B cell (primary cell): ENCODE measurements at regions not wholly inside any gene's neighbourhood (a gene's known extent, or its start where the extent isn't known, plus 50 kb on each side); places are given as distances from the start of the nearest gene placed in this dataset.

Experiments used
- ATAC-seq: fragments of 200-7000 bp; cut with Tn5 transposase; one replicate; pipeline ENCODE4 v1.10.0; 2021; ENCODE audit warnings: low read depth, mild to moderate bottlenecking, moderate number of reproducible peaks, moderate library complexity
- CTCF ChIA-PET: fragments of 350-600 bp; sonication (Branson Sonifier 250); formaldehyde crosslinking; loops from one replicate; lab custom pipeline; 2021; ENCODE audit warnings: antibody characterized with exemption, inconsistent platforms; lab: Charles Lee
- POLR2A ChIA-PET: fragments of 350-600 bp; sonication (Branson Sonifier 250); formaldehyde crosslinking; loops from one replicate; lab custom pipeline; 2021; ENCODE audit warnings: antibody characterized with exemption; lab: Charles Lee
- DNase-seq: peaks from one replicate; pipeline ENCODE4 v3.0.0; 2013
- H2AFZ ChIP-seq: 2 replicates; pipeline ENCODE4 v1.6.1; 2012; ENCODE audit warnings: mild to moderate bottlenecking, low read depth, low read length; ENCODE audit not compliant: insufficient read depth, poor library complexity, severe bottlenecking
- H3K27ac ChIP-seq, 2 donors: 1 replicate in 1 of 2; 2 replicates in 1 of 2; pipeline ENCODE4 v1.5.1; 2012 to 2013; ENCODE audit warnings: low read length in 2 of 2, mild to moderate bottlenecking in 2 of 2, moderate library complexity in 1 of 2
- H3K27me3 ChIP-seq, 4 experiments: fragments of 200-600 bp in 1 of 4; sonication (generic) in 1 of 4; replicated peaks in 1 of 4; 1 replicate in 2 of 4; 2 replicates in 2 of 4; pipeline versions ENCODE4 v1.6.1 to v1.7.0; 2013 to 2016; ENCODE audit warnings: low read length in 3 of 4, mild to moderate bottlenecking in 2 of 4, mixed read lengths in 1 of 4, moderate library complexity in 1 of 4; ENCODE audit not compliant: insufficient read depth in 4 of 4, control insufficient read depth in 3 of 4; ENCODE audit errors: control extremely low read depth in 1 of 4
- H3K36me3 ChIP-seq, 2 experiments: replicated peaks in 1 of 2; 1 replicate in 1 of 2; 2 replicates in 1 of 2; pipeline versions ENCODE4 v1.6.1 to v1.7.1; 2013; ENCODE audit warnings: low read length in 1 of 2; ENCODE audit not compliant: insufficient read depth in 2 of 2, control insufficient read depth in 1 of 2; ENCODE audit errors: control extremely low read depth in 1 of 2, extremely low read depth in 1 of 2
- H3K4me1 ChIP-seq, 2 donors: fragments of 200-600 bp in 1 of 2; sonication (generic) in 1 of 2; 1 replicate in 1 of 2; 2 replicates in 1 of 2; pipeline versions ENCODE4 v1.5.1 to v1.6.1; 2013 to 2017; ENCODE audit warnings: low read length in 2 of 2; ENCODE audit not compliant: control insufficient read depth in 2 of 2, insufficient read depth in 2 of 2
- H3K4me2 ChIP-seq: replicated peaks from 2 replicates; pipeline ENCODE3; 2012; ENCODE audit warnings: mild to moderate bottlenecking, low read depth, low read length; ENCODE audit not compliant: poor library complexity, severe bottlenecking
- H3K4me3 ChIP-seq, 5 experiments: fragments of 200-600 bp in 1 of 5; sonication (generic) in 1 of 5; 1 replicate in 3 of 5; 2 replicates in 2 of 5; pipeline versions ENCODE4 v1.5.1 to v1.7.0; 2011 to 2016; ENCODE audit warnings: low read length in 4 of 5, mild to moderate bottlenecking in 4 of 5, low read depth in 2 of 5, control low read depth in 1 of 5, moderate library complexity in 1 of 5; ENCODE audit not compliant: insufficient read depth in 1 of 5; ENCODE audit errors: control extremely low read depth in 1 of 5, extremely low read depth in 1 of 5
- H3K79me2 ChIP-seq: fragments of 200-600 bp; sonication (generic); one replicate; pipeline ENCODE4 v1.6.0; 2016; ENCODE audit warnings: low read length; ENCODE audit not compliant: control insufficient read depth, insufficient read depth
- H3K9ac ChIP-seq: fragments of 200-600 bp; sonication (generic); 2 replicates; pipeline ENCODE4 v1.6.1; 2017; ENCODE audit warnings: mild to moderate bottlenecking, low read length, moderate library complexity
- H3K9me3 ChIP-seq, 3 donors: one replicate each; pipeline versions ENCODE4 v1.6.1 to v1.7.1; 2013; ENCODE audit warnings: low read length in 2 of 3; ENCODE audit not compliant: control insufficient read depth in 2 of 3, insufficient read depth in 1 of 3; ENCODE audit errors: control extremely low read depth in 1 of 3
- H4K20me1 ChIP-seq: 2 replicates; pipeline ENCODE4 v1.6.0; 2012; ENCODE audit warnings: mild to moderate bottlenecking, low read length; ENCODE audit not compliant: insufficient read depth, control insufficient read depth, poor library complexity, severe bottlenecking
- H3K27ac Mint-ChIP-seq: one replicate; pipeline ENCODE4 v1.8.0; 2021; ENCODE audit warnings: mixed read lengths
- H3K27me3 Mint-ChIP-seq: one replicate; pipeline ENCODE4 v1.8.0; 2021; ENCODE audit warnings: mixed read lengths
- H3K4me1 Mint-ChIP-seq: one replicate; pipeline ENCODE4 v1.8.0; 2021; ENCODE audit warnings: mixed read lengths
- H3K4me3 Mint-ChIP-seq: one replicate; pipeline ENCODE4 v1.8.0; 2021; ENCODE audit warnings: mixed read lengths
- H3K9me3 Mint-ChIP-seq: one replicate; pipeline ENCODE4 v1.8.0; 2022; ENCODE audit warnings: mixed read lengths; ENCODE audit not compliant: insufficient read depth
- EZH2 ChIP-seq: IDR thresholded peaks from 2 replicates; pipeline ENCODE4 v1.6.1; 2012; ENCODE audit warnings: borderline replicate concordance, low read depth, mild to moderate bottlenecking, moderate library complexity, low read length; ENCODE audit not compliant: insufficient read depth, poor library complexity, severe bottlenecking
- WGBS: methylation state at CpG from one replicate; pipeline ENCODE4 v1.1.5; 2013; ENCODE audit warnings: missing lambda C conversion rate; ENCODE audit not compliant: insufficient coverage; 5-methylcytosine and 5-hydroxymethylcytosine counted together
- intact Hi-C: fragments of 100-400 bp; cut with micrococcal nuclease; formaldehyde crosslinking; loops from one replicate; pipeline ENCODE4 v1.10.0; 2022
- TF ChIP-seq, protein P1 (sequence below): fragments of 200-600 bp; IDR thresholded peaks from one replicate; pipeline ENCODE4 v1.8.0; 2022; ENCODE audit warnings: antibody characterized with exemption, mild to moderate bottlenecking

DNA sequence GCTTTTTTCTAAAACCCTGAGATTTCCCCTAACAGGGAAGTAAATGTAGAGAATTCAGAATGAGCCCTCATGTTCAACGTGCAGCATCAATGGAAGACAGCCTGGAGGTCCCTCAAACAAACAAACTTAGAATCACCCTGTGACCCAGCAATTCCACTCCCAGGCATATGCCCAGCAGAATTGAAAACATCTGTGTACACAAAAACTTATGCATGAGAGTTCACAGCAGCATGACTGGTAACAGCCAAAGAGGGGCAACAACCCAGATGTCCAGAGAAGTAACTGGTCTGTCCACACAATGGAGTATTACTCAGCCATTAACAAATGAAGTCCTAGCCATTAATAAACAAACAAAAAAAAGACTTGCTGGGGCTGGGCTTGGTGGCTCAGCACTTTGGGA, 252.7 kb downstream of the PARN start:
- DNase-seq, result no peak
- no peaks in the 10 kb centered on the region for H4K20me1 ChIP-seq
- CTCF ChIA-PET, result no interaction called here
- POLR2A ChIA-PET, result interaction anchor here (0.6 to 0.7 kb wide), 3 partner anchors 68 to 209 kb away, joined by 3 to 10 read pairs (median 8); no protein-coding TSS in a partner anchor
- no peaks in the 10 kb centered on the region for H3K9me3 Mint-ChIP-seq
- WGBS, result 60% methylated on average over 1 of the region's 1 CpG
- H2AFZ ChIP-seq, result no peak overlapping the region
- no peaks in the 10 kb centered on the region for H3K9me3 ChIP-seq
- no peaks in the 10 kb centered on the region for H3K4me1 ChIP-seq
- TF ChIP-seq, protein P1, sequence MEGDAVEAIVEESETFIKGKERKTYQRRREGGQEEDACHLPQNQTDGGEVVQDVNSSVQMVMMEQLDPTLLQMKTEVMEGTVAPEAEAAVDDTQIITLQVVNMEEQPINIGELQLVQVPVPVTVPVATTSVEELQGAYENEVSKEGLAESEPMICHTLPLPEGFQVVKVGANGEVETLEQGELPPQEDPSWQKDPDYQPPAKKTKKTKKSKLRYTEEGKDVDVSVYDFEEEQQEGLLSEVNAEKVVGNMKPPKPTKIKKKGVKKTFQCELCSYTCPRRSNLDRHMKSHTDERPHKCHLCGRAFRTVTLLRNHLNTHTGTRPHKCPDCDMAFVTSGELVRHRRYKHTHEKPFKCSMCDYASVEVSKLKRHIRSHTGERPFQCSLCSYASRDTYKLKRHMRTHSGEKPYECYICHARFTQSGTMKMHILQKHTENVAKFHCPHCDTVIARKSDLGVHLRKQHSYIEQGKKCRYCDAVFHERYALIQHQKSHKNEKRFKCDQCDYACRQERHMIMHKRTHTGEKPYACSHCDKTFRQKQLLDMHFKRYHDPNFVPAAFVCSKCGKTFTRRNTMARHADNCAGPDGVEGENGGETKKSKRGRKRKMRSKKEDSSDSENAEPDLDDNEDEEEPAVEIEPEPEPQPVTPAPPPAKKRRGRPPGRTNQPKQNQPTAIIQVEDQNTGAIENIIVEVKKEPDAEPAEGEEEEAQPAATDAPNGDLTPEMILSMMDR, result no peak
- no peak for TF ChIP-seq EZH2
- no peak for ATAC-seq
- no peak overlapping the region for H3K4me2 ChIP-seq
- H3K27me3 Mint-ChIP-seq, result no peaks in the 10 kb centered on the region
- H3K4me1 Mint-ChIP-seq, result no peaks in the 10 kb centered on the region
- no peak overlapping the region for H3K4me3 ChIP-seq
- intact Hi-C loops, result no loop called here
- no peaks in the 10 kb centered on the region for H3K36me3 ChIP-seq
- no peak overlapping the region for H3K4me3 Mint-ChIP-seq
- no peaks in the 10 kb centered on the region for H3K79me2 ChIP-seq
- no peak overlapping the region for H3K27ac ChIP-seq
- H3K27ac Mint-ChIP-seq, result no peak overlapping the region
- H3K9ac ChIP-seq, result no peak overlapping the region
- H3K27me3 ChIP-seq, result no peaks in the 10 kb centered on the region

DNA sequence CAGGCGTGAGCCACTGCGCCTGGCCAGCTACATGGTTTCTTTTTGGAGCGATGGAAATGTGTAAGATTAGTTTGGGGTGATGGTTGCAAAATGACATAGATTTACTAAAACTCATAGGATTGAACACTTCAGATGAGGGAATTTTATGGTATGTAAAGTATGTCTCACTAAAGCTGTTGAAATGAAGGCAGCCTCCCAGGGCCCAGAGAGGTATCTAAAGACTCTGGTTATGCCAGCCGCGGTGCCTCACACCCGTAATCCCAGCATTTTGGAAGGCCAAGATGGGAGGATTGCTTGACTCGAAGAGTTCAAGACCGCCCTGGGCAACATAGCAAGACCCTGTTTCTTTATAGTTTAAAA, 254.9 kb downstream of the PARN start:
- CTCF ChIA-PET, result interaction anchor here (1.6 to 1.7 kb wide), 2 partner anchors 74 to 125 kb away, joined by 4 to 6 read pairs; no protein-coding TSS in a partner anchor
- Histone ChIP-seq H3K27ac (no peak overlapping the region), H4K20me1 (no peaks in the 10 kb centered on the region), H3K79me2 (no peaks in the 10 kb centered on the region), H3K36me3 (no peaks in the 10 kb centered on the region), H3K27me3 (no peaks in the 10 kb centered on the region), H3K4me1 (no peaks in the 10 kb centered on the region), H3K9ac (no peak overlapping the region), H2AFZ (no peak overlapping the region), H3K4me3 (no peak overlapping the region), H3K9me3 (no peaks in the 10 kb centered on the region), H3K4me2 (no peak overlapping the region)
- POLR2A ChIA-PET, result no interaction called here
- DNase-seq (no peak), ATAC-seq (no peak)
- Mint-ChIP-seq H3K9me3 (no peaks in the 10 kb centered on the region), H3K27ac (no peak overlapping the region), H3K4me3 (no peak overlapping the region), H3K4me1 (no peaks in the 10 kb centered on the region), H3K27me3 (no peaks in the 10 kb centered on the region)
- TF ChIP-seq EZH2, result no peak
- TF ChIP-seq, protein P1, result no peak
- intact Hi-C loops, result no loop called here
- WGBS, result 100% methylated on average over 3 of the region's 8 CpGs
